ENCODE measurements at regions not wholly inside any gene's neighbourhood (a gene's known extent, or its start where the extent isn't known, plus 50 kb on each side); places are given as distances from the start of the nearest gene placed in this dataset.

GRCh38 chr11:26162291-26162690 lies 169.6 kb upstream of the ANO3 start:
- Histone ChIP-seq H2AFZ (ENCODE audit: low read depth, low read length) (no peak overlapping the region), H3K9ac (ENCODE audit: low read length) (no peak overlapping the region), H4K20me1 (ENCODE audit: insufficient read depth, low read length) (no peaks in the 10 kb centered on the region), H3K27ac (ENCODE audit: low read length) (no peak overlapping the region), H3K4me3 (ENCODE audit: low read length) (no peak overlapping the region), H3K4me2 (ENCODE audit: low read length) (no peak overlapping the region), H3K36me3 (replicated peaks; ENCODE audit: low read depth, low read length) (no peaks in the 10 kb centered on the region), H3K4me1 (ENCODE audit: low read length) (no peaks in the 10 kb centered on the region), H3K9me3 (ENCODE audit: insufficient read depth, low read length) (no peaks in the 10 kb centered on the region), H3K79me2 (ENCODE audit: low read length) (no peaks in the 10 kb centered on the region), H3K27me3 (ENCODE audit: low read depth, low read length) (no peaks in the 10 kb centered on the region)
- TF ChIP-seq, protein P1, sequence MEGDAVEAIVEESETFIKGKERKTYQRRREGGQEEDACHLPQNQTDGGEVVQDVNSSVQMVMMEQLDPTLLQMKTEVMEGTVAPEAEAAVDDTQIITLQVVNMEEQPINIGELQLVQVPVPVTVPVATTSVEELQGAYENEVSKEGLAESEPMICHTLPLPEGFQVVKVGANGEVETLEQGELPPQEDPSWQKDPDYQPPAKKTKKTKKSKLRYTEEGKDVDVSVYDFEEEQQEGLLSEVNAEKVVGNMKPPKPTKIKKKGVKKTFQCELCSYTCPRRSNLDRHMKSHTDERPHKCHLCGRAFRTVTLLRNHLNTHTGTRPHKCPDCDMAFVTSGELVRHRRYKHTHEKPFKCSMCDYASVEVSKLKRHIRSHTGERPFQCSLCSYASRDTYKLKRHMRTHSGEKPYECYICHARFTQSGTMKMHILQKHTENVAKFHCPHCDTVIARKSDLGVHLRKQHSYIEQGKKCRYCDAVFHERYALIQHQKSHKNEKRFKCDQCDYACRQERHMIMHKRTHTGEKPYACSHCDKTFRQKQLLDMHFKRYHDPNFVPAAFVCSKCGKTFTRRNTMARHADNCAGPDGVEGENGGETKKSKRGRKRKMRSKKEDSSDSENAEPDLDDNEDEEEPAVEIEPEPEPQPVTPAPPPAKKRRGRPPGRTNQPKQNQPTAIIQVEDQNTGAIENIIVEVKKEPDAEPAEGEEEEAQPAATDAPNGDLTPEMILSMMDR (IDR thresholded peaks at IDR 0.05; ENCODE audit: low read depth, low read length) = no peak
- no peak for TF ChIP-seq EZH2phosphoT487 (IDR thresholded peaks at IDR 0.05; ENCODE audit: low read depth)

DNA sequence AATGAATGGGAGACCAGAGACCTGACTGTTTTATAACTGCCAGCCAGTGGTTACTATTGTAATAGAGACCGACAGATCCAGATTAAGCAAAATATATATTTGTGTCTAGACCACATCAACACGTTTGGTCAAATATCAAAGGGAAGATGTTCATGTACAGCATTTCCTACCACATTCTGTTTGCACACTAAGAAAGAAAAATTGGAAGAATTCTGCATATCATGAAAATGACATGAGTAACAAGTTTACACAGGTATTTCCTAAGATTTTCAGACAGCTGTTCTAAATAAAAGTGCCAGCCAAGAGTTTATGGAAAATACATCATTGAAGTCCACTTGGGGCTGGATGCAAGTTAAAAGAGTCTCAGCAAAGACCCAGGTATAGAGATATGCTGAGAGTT lies 145.5 kb upstream of the ANO3 start:
- TF ChIP-seq EZH2phosphoT487 (IDR thresholded peaks at IDR 0.05; ENCODE audit: low read depth) = no peak
- TF ChIP-seq, protein P1 (IDR thresholded peaks at IDR 0.05; ENCODE audit: low read depth, low read length) = no peak
- no peaks in the 10 kb centered on the region for H4K20me1 ChIP-seq (ENCODE audit: insufficient read depth, low read length)
- no peak overlapping the region for H3K9ac ChIP-seq (ENCODE audit: low read length)
- H3K27me3 ChIP-seq (ENCODE audit: low read depth, low read length) = no peaks in the 10 kb centered on the region
- no peaks in the 10 kb centered on the region for H3K79me2 ChIP-seq (ENCODE audit: low read length)
- H2AFZ ChIP-seq (ENCODE audit: low read depth, low read length) = no peak overlapping the region
- H3K9me3 ChIP-seq (ENCODE audit: insufficient read depth, low read length) = no peaks in the 10 kb centered on the region
- H3K27ac ChIP-seq (ENCODE audit: low read length) = no peak overlapping the region
- H3K4me2 ChIP-seq (ENCODE audit: low read length) = no peak overlapping the region
- no peak overlapping the region for H3K4me3 ChIP-seq (ENCODE audit: low read length)
- peaks cover 8% of the 10 kb centered on the region for H3K4me1 ChIP-seq (ENCODE audit: low read length)
- H3K36me3 ChIP-seq (replicated peaks; ENCODE audit: low read depth, low read length) = no peaks in the 10 kb centered on the region

DNA sequence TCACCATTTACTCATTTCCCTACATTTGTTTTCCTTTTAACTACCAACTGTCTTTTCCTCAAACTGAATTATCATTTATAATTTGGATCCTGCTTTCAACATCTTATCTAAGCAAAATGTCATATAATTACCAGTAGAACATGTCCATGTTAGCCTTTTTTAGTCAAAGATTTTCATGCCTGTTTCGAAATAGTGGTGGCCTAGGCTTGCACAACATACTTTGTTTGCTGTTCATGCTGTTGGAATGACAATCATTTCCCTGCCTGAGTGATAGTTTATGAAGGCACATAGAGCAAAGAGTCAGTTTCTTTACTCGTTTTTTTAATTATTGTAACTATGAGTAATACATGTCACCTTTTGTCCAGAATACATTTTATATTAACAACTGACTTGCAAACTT lies 144.3 kb upstream of the ANO3 start:
- Histone ChIP-seq H3K9ac (ENCODE audit: low read length) (no peak overlapping the region), H3K27ac (ENCODE audit: low read length) (no peak overlapping the region), H3K36me3 (replicated peaks; ENCODE audit: low read depth, low read length) (no peaks in the 10 kb centered on the region), H2AFZ (ENCODE audit: low read depth, low read length) (no peak overlapping the region), H4K20me1 (ENCODE audit: insufficient read depth, low read length) (no peaks in the 10 kb centered on the region), H3K27me3 (ENCODE audit: low read depth, low read length) (no peaks in the 10 kb centered on the region), H3K9me3 (ENCODE audit: insufficient read depth, low read length) (no peaks in the 10 kb centered on the region), H3K79me2 (ENCODE audit: low read length) (no peaks in the 10 kb centered on the region), H3K4me3 (ENCODE audit: low read length) (no peak overlapping the region), H3K4me2 (ENCODE audit: low read length) (no peak overlapping the region), H3K4me1 (ENCODE audit: low read length) (peaks cover 11% of the 10 kb centered on the region)
- TF ChIP-seq EZH2phosphoT487 (IDR thresholded peaks at IDR 0.05; ENCODE audit: low read depth) = no peak
- TF ChIP-seq, protein P1 (IDR thresholded peaks at IDR 0.05; ENCODE audit: low read depth, low read length) = no peak

DNA sequence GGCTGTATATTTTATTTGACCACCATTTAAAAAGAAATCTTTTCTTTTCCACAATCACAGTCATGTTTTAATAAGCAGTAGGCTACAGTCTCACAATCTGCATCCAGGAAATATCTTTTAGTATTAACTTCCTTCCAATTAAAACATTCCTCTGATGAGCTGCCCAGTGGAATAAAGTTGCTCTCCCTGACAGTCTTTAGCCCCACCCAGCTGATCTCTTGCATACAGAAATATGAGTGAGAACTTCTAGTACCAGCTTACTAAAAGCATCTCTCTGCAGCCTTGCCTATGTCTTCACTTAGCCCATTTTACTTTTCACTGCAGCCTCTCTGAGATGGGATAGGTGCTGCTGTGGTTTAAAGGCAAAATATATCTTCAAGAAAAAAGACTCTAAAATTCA lies 143.4 kb upstream of the ANO3 start:
- Histone ChIP-seq H3K9ac (ENCODE audit: low read length) (no peak overlapping the region), H3K4me2 (ENCODE audit: low read length) (no peak overlapping the region), H3K36me3 (replicated peaks; ENCODE audit: low read depth, low read length) (no peaks in the 10 kb centered on the region), H3K79me2 (ENCODE audit: low read length) (no peaks in the 10 kb centered on the region), H3K4me1 (ENCODE audit: low read length) (peaks cover 11% of the 10 kb centered on the region), H4K20me1 (ENCODE audit: insufficient read depth, low read length) (no peaks in the 10 kb centered on the region), H3K27me3 (ENCODE audit: low read depth, low read length) (no peaks in the 10 kb centered on the region), H3K4me3 (ENCODE audit: low read length) (no peak overlapping the region), H3K9me3 (ENCODE audit: insufficient read depth, low read length) (no peaks in the 10 kb centered on the region), H2AFZ (ENCODE audit: low read depth, low read length) (no peak overlapping the region), H3K27ac (ENCODE audit: low read length) (no peak overlapping the region)
- TF ChIP-seq EZH2phosphoT487 (IDR thresholded peaks at IDR 0.05; ENCODE audit: low read depth) = no peak
- TF ChIP-seq, protein P1 (IDR thresholded peaks at IDR 0.05; ENCODE audit: low read depth, low read length) = no peak
